GM12872 (cell line): ENCODE measurements at regions not wholly inside any gene's neighbourhood (a gene's known extent, or its start where the extent isn't known, plus 50 kb on each side); places are given as distances from the start of the nearest gene placed in this dataset.

ENCODE experiments used
- CTCF ChIP-seq: IDR thresholded peaks from 3 replicates; pipeline ENCODE4 v1.5.1; 2011; ENCODE audit warnings: low read depth, mild to moderate bottlenecking, low read length, moderate library complexity; ENCODE audit not compliant: insufficient read depth

DNA sequence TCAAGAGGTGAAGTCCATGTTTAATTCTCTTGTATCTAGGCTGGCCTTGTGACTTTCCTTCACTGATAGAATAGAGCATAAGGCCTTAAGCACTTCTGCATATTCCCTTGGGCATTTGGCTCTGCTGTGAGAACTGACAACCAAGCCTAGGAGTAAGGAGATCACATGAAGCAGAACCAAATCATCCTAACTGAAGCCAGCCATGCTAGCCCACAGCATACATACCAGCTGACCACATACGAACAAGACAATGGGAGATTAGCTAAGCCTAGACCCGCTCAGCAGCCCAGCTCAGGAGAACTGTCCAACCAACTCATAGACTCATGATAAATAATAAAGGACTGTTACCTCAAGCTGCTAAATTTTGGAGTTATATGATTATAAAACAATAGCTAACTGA lies 114.6 kb upstream of the NEK7 start:
- no peak for TF ChIP-seq CTCF

- no peak for TF ChIP-seq CTCF
Measured at GRCh38 chr1:198047913-198048312, 108.9 kb upstream of the NEK7 start.

- TF ChIP-seq CTCF, result no peak
Measured at GRCh38 chr1:198054510-198054909, 102.3 kb upstream of the NEK7 start.

- peak; percentile 60; the same call in 2 of the 3 replicates for TF ChIP-seq CTCF
Measured at GRCh38 chr1:198056255-198056654, 100.5 kb upstream of the NEK7 start.

DNA sequence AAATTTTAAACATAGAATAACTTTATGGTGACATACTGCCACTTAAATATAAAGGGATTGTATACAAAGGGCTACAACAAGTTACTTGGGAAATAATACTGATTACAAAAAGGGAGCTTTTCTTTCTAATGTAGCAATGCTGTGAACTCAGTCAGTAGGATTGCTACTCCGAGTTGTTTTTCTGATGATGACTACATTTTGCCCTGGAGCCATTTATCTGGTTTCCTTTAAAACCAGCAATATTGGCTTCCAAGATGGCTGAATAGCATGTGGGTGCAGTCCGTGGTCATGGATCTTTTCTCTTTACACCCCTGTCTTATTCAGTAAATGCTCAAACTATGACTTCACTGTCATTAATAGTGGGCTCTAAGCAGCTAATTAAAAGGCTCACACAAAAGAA lies 92.6 kb upstream of the NEK7 start:
- no peak for TF ChIP-seq CTCF

- TF ChIP-seq CTCF, result no peak
Measured at GRCh38 chr1:198068285-198068684, 88.5 kb upstream of the NEK7 start.

GRCh38 chr1:198072177-198072576 lies 84.6 kb upstream of the NEK7 start:
- no peak for TF ChIP-seq CTCF

DNA sequence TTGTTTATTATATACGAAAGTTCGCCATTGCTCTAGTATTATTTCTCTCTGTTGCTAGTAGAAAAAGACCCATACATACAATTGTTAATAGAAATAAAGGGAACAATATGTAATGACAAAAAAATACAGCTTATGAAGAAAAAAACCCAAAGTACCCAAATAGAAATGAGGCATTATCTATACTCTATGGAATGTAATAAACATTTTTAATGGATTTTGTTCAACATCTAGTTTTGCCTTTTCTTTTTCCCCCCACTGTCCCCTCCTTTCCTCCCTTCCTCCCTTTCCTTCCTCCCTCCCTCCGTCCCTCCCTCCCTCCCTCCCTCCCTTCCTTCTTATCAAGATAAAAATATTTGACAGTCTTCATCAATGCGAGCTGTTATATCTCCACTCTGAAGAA lies 81.5 kb upstream of the NEK7 start:
- TF ChIP-seq CTCF, result no peak
